Endothelial cell of umbilical vein (primary cell): ENCODE measurements at regions not wholly inside any gene's neighbourhood (a gene's known extent, or its start where the extent isn't known, plus 50 kb on each side); places are given as distances from the start of the nearest gene placed in this dataset.

Experiments
- BruUV-seq: library from RNA; stranded (reverse); fragments of 400-500 nt; replicated peaks from 2 replicates; lab custom pipeline; 2021; lab: Mats Ljungman, UMichigan
- CTCF ChIA-PET: fragments of 300-600, 350-600 bp; sonication (Branson Sonifier 250); formaldehyde crosslinking; loops from one replicate; lab custom pipeline; 2021; ENCODE audit warnings: antibody characterized with exemption, inconsistent platforms; lab: Charles Lee
- POLR2A ChIA-PET: fragments of 300-600, 350-600 bp; sonication (Branson Sonifier 250); formaldehyde crosslinking; loops from one replicate; lab custom pipeline; 2021; ENCODE audit warnings: antibody characterized with exemption, inconsistent platforms; lab: Charles Lee
- DNase-seq: peaks from one replicate; pipeline ENCODE4 v3.0.0-alpha.2; 2011; ENCODE audit warnings: low read depth, low spot score
- FAIRE-seq: peaks from 2 replicates; lab custom pipeline; 2011; peaks lifted over from hg19 to GRCh38; lab: Jason Lieb, UNC
- H2AFZ ChIP-seq: 2 replicates; pipeline ENCODE4 v1.6.0; 2012; ENCODE audit warnings: low read depth, low read length, control low read depth, inconsistent platforms
- H3K27ac ChIP-seq: 2 replicates; pipeline ENCODE4 v1.5.1; 2011; ENCODE audit warnings: low read depth, mild to moderate bottlenecking, control low read depth, low read length, moderate library complexity; ENCODE audit not compliant: insufficient read depth
- H3K27me3 ChIP-seq, 2 experiments: 2 replicates each; pipeline versions ENCODE4 v1.6.0 to v1.6.1; 2011; ENCODE audit warnings: low read length in 2 of 2, mixed read lengths in 1 of 2; ENCODE audit not compliant: control insufficient read depth in 2 of 2, insufficient read depth in 2 of 2
- H3K36me3 ChIP-seq, 2 experiments: 2 replicates in 1 of 2; 3 replicates in 1 of 2; pipeline ENCODE4 v1.5.1; 2011; ENCODE audit warnings: low read length in 2 of 2, mild to moderate bottlenecking in 1 of 2, moderate library complexity in 1 of 2; ENCODE audit not compliant: control insufficient read depth in 2 of 2, insufficient read depth in 2 of 2; ENCODE audit errors: extremely low read depth in 1 of 2
- H3K4me1 ChIP-seq: 3 replicates; pipeline ENCODE4 v1.5.1; 2011; ENCODE audit warnings: mild to moderate bottlenecking, low read length; ENCODE audit not compliant: control insufficient read depth, insufficient read depth; ENCODE audit errors: extremely low read depth
- H3K4me2 ChIP-seq: 2 replicates; pipeline ENCODE4 v1.6.1; 2011; ENCODE audit warnings: low read length, control low read depth, mixed read lengths; ENCODE audit not compliant: insufficient read depth
- H3K4me3 ChIP-seq, 3 experiments: fragments of 200-600 bp in 1 of 3; sonication (generic), shearing (Covaris generic) in 1 of 3; replicated peaks in 1 of 3; 2 replicates each; pipeline ENCODE4 v1.5.1; 2011 to 2016; ENCODE audit warnings: control low read depth in 3 of 3, low read length in 3 of 3, mild to moderate bottlenecking in 2 of 3, inconsistent platforms in 1 of 3, low read depth in 1 of 3, moderate library complexity in 1 of 3; ENCODE audit not compliant: insufficient read depth in 1 of 3
- H3K79me2 ChIP-seq: 2 replicates; pipeline ENCODE4 v1.6.0; 2012; ENCODE audit warnings: low read length, inconsistent platforms; ENCODE audit not compliant: control insufficient read depth, insufficient read depth
- H3K9ac ChIP-seq: replicated peaks from 2 replicates; pipeline ENCODE3; 2011; ENCODE audit warnings: low read length, control low read depth; ENCODE audit not compliant: insufficient read depth; ENCODE audit errors: extremely low read depth
- H3K9me1 ChIP-seq: replicated peaks from 3 replicates; pipeline ENCODE4 v1.6.0; 2011; ENCODE audit warnings: mild to moderate bottlenecking, low read length; ENCODE audit not compliant: control insufficient read depth, insufficient read depth; ENCODE audit errors: extremely low read depth
- H3K9me3 ChIP-seq: replicated peaks from 2 replicates; pipeline ENCODE4 v1.5.1; 2012; ENCODE audit warnings: low read length, inconsistent platforms; ENCODE audit not compliant: control insufficient read depth, insufficient read depth
- H4K20me1 ChIP-seq: replicated peaks from 2 replicates; pipeline ENCODE3; 2011; ENCODE audit warnings: mild to moderate bottlenecking, low read length; ENCODE audit not compliant: control insufficient read depth, insufficient read depth; ENCODE audit errors: extremely low read depth
- CTCF ChIP-seq, 2 donors: IDR thresholded peaks; 1 replicate in 1 of 2; 2 replicates in 1 of 2; pipeline ENCODE4 v1.5.1; 2011; ENCODE audit warnings: low read length in 2 of 2, mild to moderate bottlenecking in 2 of 2, moderate library complexity in 2 of 2, control low read depth in 1 of 2, inconsistent platforms in 1 of 2, low read depth in 1 of 2; ENCODE audit not compliant: insufficient read depth in 1 of 2; ENCODE audit errors: extremely low read depth in 1 of 2
- EZH2 ChIP-seq: IDR thresholded peaks from 2 replicates; pipeline ENCODE4 v1.6.1; 2012; ENCODE audit warnings: borderline replicate concordance, low read depth, mild to moderate bottlenecking, moderate library complexity, low read length, inconsistent platforms; ENCODE audit not compliant: severe bottlenecking
- FOS ChIP-seq: IDR thresholded peaks from 2 replicates; pipeline ENCODE4 v1.6.1; 2011; ENCODE audit warnings: mild to moderate bottlenecking, low read length, moderate library complexity, borderline replicate concordance; ENCODE audit not compliant: insufficient read depth
- GATA2 ChIP-seq: IDR thresholded peaks from 2 replicates; pipeline ENCODE4 v1.7.0; 2011; ENCODE audit warnings: low read depth, mild to moderate bottlenecking, moderate library complexity, mixed read lengths, low read length; ENCODE audit not compliant: insufficient read length, insufficient read depth
- JUN ChIP-seq: IDR thresholded peaks from 2 replicates; pipeline ENCODE4 v1.6.1; 2011; ENCODE audit warnings: borderline replicate concordance, low read depth; ENCODE audit not compliant: insufficient read length, insufficient read depth
- MAX ChIP-seq: IDR thresholded peaks from 2 replicates; pipeline ENCODE4 v1.6.1; 2011; ENCODE audit not compliant: insufficient read depth, insufficient read length
- MYC ChIP-seq: IDR thresholded peaks from one replicate; pipeline ENCODE4 v1.6.1; 2011; ENCODE audit warnings: mild to moderate bottlenecking, low read depth, low read length
- POLR2A ChIP-seq: IDR thresholded peaks from 2 replicates; pipeline ENCODE4 v1.6.1; 2012; ENCODE audit warnings: low read depth, mild to moderate bottlenecking, control low read depth, low read length
- POLR2AphosphoS5 ChIP-seq: IDR thresholded peaks from 2 replicates; pipeline ENCODE4 v1.6.1; 2012; ENCODE audit warnings: low read depth, mild to moderate bottlenecking, control low read depth, low read length, moderate library complexity; ENCODE audit not compliant: insufficient read depth
- dilution Hi-C: fragments of 300-500 bp; cut with MboI; formaldehyde crosslinking; loops from one replicate; pipeline ENCODE4 v1.15.0; 2019; ENCODE audit warnings: low sequenced_read_pairs; ENCODE audit not compliant: extremely low pct_ligation_motif_present
- intact Hi-C: fragments of 100-400 bp; cut with micrococcal nuclease; formaldehyde crosslinking; loops from one replicate; pipeline ENCODE4 v1.10.0; 2022

- H4K20me1 ChIP-seq = no peaks in the 10 kb centered on the region
- DNase-seq = no peak
- no peak overlapping the region for H2AFZ ChIP-seq
- H3K9me1 ChIP-seq = no peaks in the 10 kb centered on the region
- TF ChIP-seq JUN (no peak), POLR2A (no peak), MYC (no peak), GATA2 (no peak)
- H3K4me3 ChIP-seq = no peak overlapping the region
- H3K9ac ChIP-seq = no peak overlapping the region
- no peaks in the 10 kb centered on the region for H3K27me3 ChIP-seq
- FAIRE-seq = no peak
- dilution Hi-C loops = no loop called here
- ChIA-PET CTCF (interaction anchor here (1.1 kb wide), 1 partner anchor 16 kb away, joined by 3 read pairs; no protein-coding TSS in a partner anchor), POLR2A (no interaction called here)
- H3K9me3 ChIP-seq = no peaks in the 10 kb centered on the region
- no peak overlapping the region for H3K27ac ChIP-seq
- H3K4me1 ChIP-seq = no peaks in the 10 kb centered on the region
- H3K4me2 ChIP-seq = no peak overlapping the region
- H3K36me3 ChIP-seq = no peaks in the 10 kb centered on the region
- intact Hi-C loops = no loop called here
- no TSS peak for BruUV-seq
- no peaks in the 10 kb centered on the region for H3K79me2 ChIP-seq
These were observed 81.4 kb upstream of the STXBP5 start for GRCh38 chr6:147122823-147123222.

GRCh38 chr6:147126618-147127022 lies 77.6 kb upstream of the STXBP5 start:
- H3K4me2 ChIP-seq = no peak overlapping the region
- H3K9me3 ChIP-seq = no peaks in the 10 kb centered on the region
- no peaks in the 10 kb centered on the region for H4K20me1 ChIP-seq
- no peaks in the 10 kb centered on the region for H3K4me1 ChIP-seq
- no peaks in the 10 kb centered on the region for H3K27me3 ChIP-seq
- dilution Hi-C loops (no loop called here), intact Hi-C loops (no loop called here)
- no peak overlapping the region for H2AFZ ChIP-seq
- ChIA-PET POLR2A (no interaction called here), CTCF (no interaction called here)
- no TSS peak for BruUV-seq
- no peak for FAIRE-seq
- H3K9ac ChIP-seq = no peak overlapping the region
- no peaks in the 10 kb centered on the region for H3K9me1 ChIP-seq
- no peak overlapping the region for H3K4me3 ChIP-seq
- no peak overlapping the region for H3K27ac ChIP-seq
- no peaks in the 10 kb centered on the region for H3K36me3 ChIP-seq
- DNase-seq = no peak
- TF ChIP-seq JUN (no peak), CTCF (IDR thresholded peaks at IDR 0.05; ENCODE audit: extremely low read depth in 1 of 2, insufficient read depth in 1 of 2, low read depth in 1 of 2, low read length in 2 of 2) (no peak), POLR2AphosphoS5 (no peak), FOS (no peak), MAX (no peak), GATA2 (no peak), EZH2 (no peak), POLR2A (no peak), MYC (no peak)
- H3K79me2 ChIP-seq = no peaks in the 10 kb centered on the region
